CD4-positive, alpha-beta T cell (primary cell): ENCODE measurements at regions not wholly inside any gene's neighbourhood (a gene's known extent, or its start where the extent isn't known, plus 50 kb on each side); places are given as distances from the start of the nearest gene placed in this dataset.

Experiments
- ATAC-seq: fragments of 200-7000 bp; cut with Tn5 transposase; one replicate; pipeline ENCODE4 v1.10.0; 2022; ENCODE audit warnings: mild to moderate bottlenecking; ENCODE audit not compliant: poor library complexity
- CTCF ChIA-PET: fragments of 350-600 bp; sonication (Branson Sonifier 250); formaldehyde crosslinking; loops from one replicate; lab custom pipeline; 2021; ENCODE audit warnings: antibody characterized with exemption, inconsistent platforms; lab: Charles Lee
- POLR2A ChIA-PET: fragments of 350-600 bp; sonication (Branson Sonifier 250); formaldehyde crosslinking; loops from one replicate; lab custom pipeline; 2021; ENCODE audit warnings: antibody characterized with exemption, inconsistent platforms; lab: Charles Lee
- DNase-seq, 14 experiments: peaks; one replicate each; pipeline ENCODE4 v3.0.0-alpha.2; 2013 to 2020; ENCODE audit warnings: mixed read lengths in 2 of 14
- H3K27ac ChIP-seq, 2 donors: one replicate each; pipeline versions ENCODE4 v1.5.1 to v1.7.0; 2013; ENCODE audit warnings: low read length in 2 of 2, low read depth in 1 of 2, mild to moderate bottlenecking in 1 of 2
- H3K27me3 ChIP-seq, 2 experiments: 1 replicate in 1 of 2; 2 replicates in 1 of 2; pipeline versions ENCODE4 v1.6.1 to v1.7.0; 2013; ENCODE audit warnings: low read length in 2 of 2, control low read depth in 1 of 2, mild to moderate bottlenecking in 1 of 2, moderate library complexity in 1 of 2; ENCODE audit not compliant: insufficient read depth in 2 of 2, control insufficient read depth in 1 of 2
- H3K36me3 ChIP-seq: one replicate; pipeline ENCODE4 v1.6.1; 2013; ENCODE audit warnings: low read length, control low read depth; ENCODE audit not compliant: insufficient read depth
- H3K4me1 ChIP-seq: one replicate; pipeline ENCODE4 v1.6.1; 2013; ENCODE audit warnings: low read length, control low read depth; ENCODE audit not compliant: insufficient read depth
- H3K4me3 ChIP-seq: one replicate; pipeline ENCODE4 v1.5.1; 2013; ENCODE audit warnings: mild to moderate bottlenecking, low read length, moderate library complexity
- H3K9me3 ChIP-seq, 2 experiments: 1 replicate in 1 of 2; 2 replicates in 1 of 2; pipeline versions ENCODE4 v1.6.1 to v1.7.0; 2013; ENCODE audit warnings: low read length in 2 of 2, mild to moderate bottlenecking in 2 of 2, control low read depth in 1 of 2, moderate library complexity in 1 of 2; ENCODE audit not compliant: control insufficient read depth in 1 of 2, insufficient read depth in 1 of 2
- H3K27ac Mint-ChIP-seq: one replicate; pipeline ENCODE4 v1.8.0; 2020; ENCODE audit warnings: mixed read lengths
- H3K27me3 Mint-ChIP-seq: one replicate; pipeline ENCODE4 v1.8.0; 2021; ENCODE audit warnings: mixed read lengths
- H3K36me3 Mint-ChIP-seq: one replicate; pipeline ENCODE4 v1.8.0; 2021; ENCODE audit warnings: low read depth, mixed read lengths
- H3K4me1 Mint-ChIP-seq: one replicate; pipeline ENCODE4 v1.8.0; 2021; ENCODE audit warnings: low read depth, mixed read lengths
- H3K4me3 Mint-ChIP-seq: one replicate; pipeline ENCODE4 v1.8.0; 2020; ENCODE audit warnings: mild to moderate bottlenecking, mixed read lengths
- H3K9me3 Mint-ChIP-seq: one replicate; pipeline ENCODE4 v1.8.0; 2020; ENCODE audit warnings: mixed read lengths
- intact Hi-C, 2 experiments: fragments of 100-400 bp; cut with DNase I in 1 of 2; cut with micrococcal nuclease in 1 of 2; formaldehyde crosslinking; loops; one replicate each; pipeline versions ENCODE4 v1.15.1 to v1.9.0; 2023 to 2025; cut with DNase I, micrococcal nuclease
- TF ChIP-seq, protein P1 (sequence below): fragments of 200-600 bp; IDR thresholded peaks from one replicate; pipeline ENCODE4 v1.8.0; 2022; ENCODE audit warnings: antibody characterized with exemption, mild to moderate bottlenecking

DNA sequence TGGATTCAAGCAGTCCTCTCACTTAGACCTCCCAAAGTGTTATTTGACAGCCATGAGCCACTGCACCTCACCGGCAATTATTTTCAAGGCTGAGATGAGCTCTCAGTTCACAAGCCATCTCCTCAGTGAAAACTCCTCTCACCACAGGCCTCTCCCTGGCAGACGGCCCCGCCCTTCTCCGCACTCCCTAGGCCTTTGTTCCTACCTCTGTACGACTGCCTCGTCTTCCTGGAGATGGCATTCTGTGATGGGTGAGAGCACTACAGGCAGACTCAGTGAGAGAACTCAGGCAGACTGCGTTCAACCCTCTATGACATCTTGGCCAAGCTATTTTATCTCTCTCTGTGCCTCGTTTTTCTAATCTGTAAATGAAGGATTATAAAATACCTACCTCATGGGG lies 67.0 kb upstream of the TPM1 start:
- no peak overlapping the region for H3K4me3 Mint-ChIP-seq
- intact Hi-C loops, result no loop called here
- H3K4me1 ChIP-seq, result no peaks in the 10 kb centered on the region

DNA sequence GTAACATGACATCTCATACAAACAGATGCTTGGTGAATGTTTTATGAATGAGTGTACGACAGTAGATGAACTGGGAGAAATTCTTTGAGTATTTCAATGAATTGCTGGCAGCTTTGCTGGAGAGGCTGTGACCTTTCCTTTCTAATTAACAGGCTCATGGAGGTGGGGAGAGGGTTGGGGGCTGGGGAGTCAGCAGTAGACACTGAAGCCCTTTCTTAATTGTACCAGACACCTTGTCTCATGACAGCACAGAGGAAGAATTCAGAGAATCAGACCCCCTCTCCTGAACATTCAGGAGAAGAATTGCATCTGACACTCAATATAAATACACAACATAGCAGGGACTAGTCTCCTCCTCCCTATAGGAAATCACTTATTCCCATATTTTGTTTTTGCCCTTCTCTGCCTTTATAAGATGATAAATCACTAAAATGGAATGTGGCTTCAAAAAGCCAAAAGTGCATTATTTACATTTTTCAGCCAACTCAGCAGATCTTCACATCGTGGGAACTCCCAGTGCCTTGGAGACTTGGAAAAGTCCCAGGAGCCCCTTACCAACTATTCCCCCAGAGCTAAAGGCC lies 66.2 kb upstream of the TPM1 start:
- DNase-seq (no peak), ATAC-seq (no peak)
- no peaks in the 10 kb centered on the region for H3K9me3 Mint-ChIP-seq
- POLR2A ChIA-PET, result no interaction called here
- TF ChIP-seq, protein P1, sequence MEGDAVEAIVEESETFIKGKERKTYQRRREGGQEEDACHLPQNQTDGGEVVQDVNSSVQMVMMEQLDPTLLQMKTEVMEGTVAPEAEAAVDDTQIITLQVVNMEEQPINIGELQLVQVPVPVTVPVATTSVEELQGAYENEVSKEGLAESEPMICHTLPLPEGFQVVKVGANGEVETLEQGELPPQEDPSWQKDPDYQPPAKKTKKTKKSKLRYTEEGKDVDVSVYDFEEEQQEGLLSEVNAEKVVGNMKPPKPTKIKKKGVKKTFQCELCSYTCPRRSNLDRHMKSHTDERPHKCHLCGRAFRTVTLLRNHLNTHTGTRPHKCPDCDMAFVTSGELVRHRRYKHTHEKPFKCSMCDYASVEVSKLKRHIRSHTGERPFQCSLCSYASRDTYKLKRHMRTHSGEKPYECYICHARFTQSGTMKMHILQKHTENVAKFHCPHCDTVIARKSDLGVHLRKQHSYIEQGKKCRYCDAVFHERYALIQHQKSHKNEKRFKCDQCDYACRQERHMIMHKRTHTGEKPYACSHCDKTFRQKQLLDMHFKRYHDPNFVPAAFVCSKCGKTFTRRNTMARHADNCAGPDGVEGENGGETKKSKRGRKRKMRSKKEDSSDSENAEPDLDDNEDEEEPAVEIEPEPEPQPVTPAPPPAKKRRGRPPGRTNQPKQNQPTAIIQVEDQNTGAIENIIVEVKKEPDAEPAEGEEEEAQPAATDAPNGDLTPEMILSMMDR, result no peak
- no peaks in the 10 kb centered on the region for H3K36me3 ChIP-seq
- no peak overlapping the region for H3K27ac Mint-ChIP-seq
- H3K4me3 Mint-ChIP-seq, result no peak overlapping the region
- H3K9me3 ChIP-seq, result no peaks in the 10 kb centered on the region
- CTCF ChIA-PET, result no interaction called here
- no peaks in the 10 kb centered on the region for H3K36me3 Mint-ChIP-seq
- H3K27ac ChIP-seq, result no peak overlapping the region
- intact Hi-C loops, result no loop called here
- peaks cover 0 to 4% of the 10 kb centered on the region in 2 experiments for H3K27me3 ChIP-seq
- H3K4me1 Mint-ChIP-seq, result no peaks in the 10 kb centered on the region
- H3K27me3 Mint-ChIP-seq, result no peaks in the 10 kb centered on the region
- H3K4me1 ChIP-seq, result no peaks in the 10 kb centered on the region
- no peak overlapping the region for H3K4me3 ChIP-seq

More for the DNA sequence above, 67.0 kb upstream of the TPM1 start:
- H3K36me3 Mint-ChIP-seq, result no peaks in the 10 kb centered on the region
- Histone ChIP-seq H3K9me3 (no peaks in the 10 kb centered on the region), H3K36me3 (no peaks in the 10 kb centered on the region), H3K27me3 (peaks cover 0 to 6% of the 10 kb centered on the region in 2 experiments), H3K27ac (no peak overlapping the region), H3K4me3 (no peak overlapping the region)
- POLR2A ChIA-PET, result no interaction called here
- H3K9me3 Mint-ChIP-seq, result no peaks in the 10 kb centered on the region
- CTCF ChIA-PET, result no interaction called here
- no peaks in the 10 kb centered on the region for H3K4me1 Mint-ChIP-seq
- no peak for ATAC-seq
- TF ChIP-seq, protein P1, result no peak
- peaks cover 5% of the 10 kb centered on the region for H3K27me3 Mint-ChIP-seq
- H3K27ac Mint-ChIP-seq, result no peak overlapping the region
- no peak for DNase-seq

DNA sequence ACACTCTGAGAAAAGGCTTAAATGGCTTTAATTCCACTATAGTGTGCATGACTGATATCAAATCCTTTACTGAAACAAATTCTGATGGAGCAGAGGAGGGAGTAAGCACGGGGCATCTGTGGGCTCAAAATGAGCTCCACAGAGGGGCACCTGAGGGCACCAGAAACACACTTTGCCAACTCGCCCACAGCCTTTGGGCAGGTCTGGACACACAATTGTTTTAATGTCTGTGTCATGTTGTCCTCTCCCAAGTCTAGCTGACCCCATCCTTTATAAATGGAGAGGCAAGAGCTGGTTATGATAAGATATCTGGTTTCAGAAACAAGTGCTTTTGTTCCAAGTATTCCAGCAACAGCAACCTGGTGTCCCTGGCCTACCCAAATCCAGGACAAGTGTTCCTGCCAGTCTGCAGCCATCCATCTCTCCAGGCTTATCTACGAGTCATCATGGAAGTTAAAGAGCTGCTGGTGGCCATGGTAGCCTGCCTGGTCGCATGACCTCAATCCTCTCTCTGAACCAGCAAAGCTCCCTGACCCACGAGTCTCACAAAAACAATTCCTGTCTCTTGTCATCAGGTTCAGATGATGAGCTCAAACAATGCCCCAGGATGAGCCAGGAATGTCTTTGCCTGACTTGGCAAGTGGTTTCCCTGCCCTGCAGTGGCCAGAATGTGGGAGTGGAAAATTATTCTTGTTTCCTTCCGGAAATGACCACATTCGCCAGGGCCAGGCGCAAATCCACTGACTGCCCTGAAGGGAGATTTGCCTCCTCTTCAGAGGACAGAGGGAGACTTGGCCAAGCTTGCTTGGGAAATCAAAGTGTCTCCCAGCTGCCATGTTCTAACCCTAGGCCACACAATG lies 64.4 kb upstream of the TPM1 start:
- no peaks in the 10 kb centered on the region for H3K27me3 Mint-ChIP-seq
- H3K9me3 ChIP-seq, result no peaks in the 10 kb centered on the region
- TF ChIP-seq, protein P1, result no peak
- no peak overlapping the region for H3K27ac Mint-ChIP-seq
- H3K36me3 ChIP-seq, result no peaks in the 10 kb centered on the region
- H3K27me3 ChIP-seq, result no peaks in the 10 kb centered on the region
- intact Hi-C loops, result no loop called here
- no peak for DNase-seq
- no peaks in the 10 kb centered on the region for H3K4me1 ChIP-seq
- no peak overlapping the region for H3K27ac ChIP-seq
- POLR2A ChIA-PET, result no interaction called here
- H3K36me3 Mint-ChIP-seq, result no peaks in the 10 kb centered on the region
- no peaks in the 10 kb centered on the region for H3K4me1 Mint-ChIP-seq
- no peak overlapping the region for H3K4me3 ChIP-seq
- no peak overlapping the region for H3K4me3 Mint-ChIP-seq
- CTCF ChIA-PET, result no interaction called here
- no peaks in the 10 kb centered on the region for H3K9me3 Mint-ChIP-seq
- ATAC-seq, result no peak
